Keratinocyte (primary cell): ENCODE measurements at regions not wholly inside any gene's neighbourhood (a gene's known extent, or its start where the extent isn't known, plus 50 kb on each side); places are given as distances from the start of the nearest gene placed in this dataset.

Experiments
- DNase-seq: peaks from one replicate; pipeline ENCODE4 v3.0.0-alpha.2; 2011; ENCODE audit warnings: low read depth, missing footprints, low spot score
- FAIRE-seq: peaks from 2 replicates; lab custom pipeline; 2011; peaks lifted over from hg19 to GRCh38; lab: Jason Lieb, UNC
- H2AFZ ChIP-seq: 2 replicates; pipeline ENCODE4 v1.6.0; 2012; ENCODE audit warnings: low read length, control low read depth, inconsistent platforms; ENCODE audit not compliant: control insufficient read depth
- H3K27ac ChIP-seq: 2 replicates; pipeline ENCODE4 v1.5.1; 2011; ENCODE audit warnings: low read length; ENCODE audit not compliant: control insufficient read depth, insufficient read depth
- H3K27me3 ChIP-seq: 3 replicates; pipeline ENCODE4 v1.6.0; 2011; ENCODE audit warnings: low read length; ENCODE audit not compliant: control insufficient read depth, insufficient read depth; ENCODE audit errors: extremely low read depth
- H3K36me3 ChIP-seq, 2 experiments: 2 replicates in 1 of 2; 3 replicates in 1 of 2; pipeline ENCODE4 v1.5.1; 2011; ENCODE audit warnings: low read length in 2 of 2, mild to moderate bottlenecking in 1 of 2; ENCODE audit not compliant: control insufficient read depth in 2 of 2, insufficient read depth in 2 of 2; ENCODE audit errors: extremely low read depth in 1 of 2
- H3K4me1 ChIP-seq: 3 replicates; pipeline ENCODE4 v1.5.1; 2011; ENCODE audit warnings: low read length; ENCODE audit not compliant: control insufficient read depth, insufficient read depth; ENCODE audit errors: extremely low read depth
- H3K4me2 ChIP-seq: 3 replicates; pipeline ENCODE4 v1.6.0; 2011; ENCODE audit warnings: low read depth, low read length; ENCODE audit not compliant: control insufficient read depth, insufficient read depth; ENCODE audit errors: extremely low read depth
- H3K4me3 ChIP-seq, 3 experiments: fragments of 200-600 bp in 1 of 3; sonication (generic) in 1 of 3; 2 replicates in 2 of 3; 3 replicates in 1 of 3; pipeline ENCODE4 v1.5.1; 2011 to 2016; ENCODE audit warnings: low read length in 3 of 3, mild to moderate bottlenecking in 3 of 3, control low read depth in 2 of 3, inconsistent platforms in 1 of 3, low read depth in 1 of 3, mixed read lengths in 1 of 3, mixed run types in 1 of 3, moderate library complexity in 1 of 3; ENCODE audit not compliant: control insufficient read depth in 2 of 3, insufficient read depth in 2 of 3; ENCODE audit errors: extremely low read depth in 1 of 3
- H3K79me2 ChIP-seq: 2 replicates; pipeline ENCODE4 v1.6.0; 2012; ENCODE audit warnings: low read length; ENCODE audit not compliant: control insufficient read depth, insufficient read depth
- H3K9ac ChIP-seq: 3 replicates; pipeline ENCODE4 v1.6.0; 2011; ENCODE audit warnings: low read length; ENCODE audit not compliant: control insufficient read depth, insufficient read depth; ENCODE audit errors: extremely low read depth
- H3K9me1 ChIP-seq: 3 replicates; pipeline ENCODE4 v1.6.0; 2011; ENCODE audit warnings: low read length; ENCODE audit not compliant: control insufficient read depth, insufficient read depth; ENCODE audit errors: extremely low read depth
- H3K9me3 ChIP-seq: 2 replicates; pipeline ENCODE4 v1.5.1; 2012; ENCODE audit warnings: low read depth, low read length; ENCODE audit not compliant: control insufficient read depth
- H4K20me1 ChIP-seq: 3 replicates; pipeline ENCODE4 v1.6.0; 2011; ENCODE audit warnings: low read length; ENCODE audit not compliant: control insufficient read depth, insufficient read depth; ENCODE audit errors: extremely low read depth
- CTCF ChIP-seq, 3 experiments: IDR thresholded peaks in 1 of 3; conservative IDR thresholded peaks in 1 of 3; optimal IDR thresholded peaks in 1 of 3; 2 replicates in 2 of 3; 3 replicates in 1 of 3; pipeline versions ENCODE3 to v1.5.1; 2011; ENCODE audit warnings: low read length in 3 of 3, mild to moderate bottlenecking in 3 of 3, moderate library complexity in 2 of 3, control low read depth in 1 of 3, inconsistent platforms in 1 of 3; ENCODE audit not compliant: insufficient read depth in 2 of 3; ENCODE audit errors: extremely low read depth in 1 of 3
- EZH2 ChIP-seq: IDR thresholded peaks from one replicate; pipeline ENCODE4 v1.6.1; 2012; ENCODE audit warnings: inconsistent platforms, mild to moderate bottlenecking, low read length, moderate library complexity
- dilution Hi-C: fragments of 300-500 bp; cut with MboI; formaldehyde crosslinking; loops from one replicate; pipeline ENCODE4 v1.7.0; 2020; ENCODE audit warnings: low sequenced_read_pairs; ENCODE audit not compliant: extremely low pct_ligation_motif_present

- dilution Hi-C loops, result no loop called here
These were observed 118.0 kb upstream of the IFNG-AS1 start for GRCh38 chr12:67871231-67871630.

GRCh38 chr12:67873355-67873754 is 115.9 kb upstream of the IFNG-AS1 start:
- Histone ChIP-seq H3K79me2 (no peaks in the 10 kb centered on the region), H3K9me1 (no peaks in the 10 kb centered on the region), H3K9me3 (no peaks in the 10 kb centered on the region), H3K4me3 (no peak overlapping the region), H3K27me3 (no peaks in the 10 kb centered on the region), H2AFZ (no peak overlapping the region), H3K36me3 (no peaks in the 10 kb centered on the region), H3K9ac (no peak overlapping the region), H3K4me2 (no peak overlapping the region), H3K4me1 (no peaks in the 10 kb centered on the region), H4K20me1 (no peaks in the 10 kb centered on the region), H3K27ac (no peak overlapping the region)
- DNase-seq, result no peak
- TF ChIP-seq CTCF (optimal IDR thresholded peaks at IDR 0.05 in 1 of 3, IDR thresholded peaks at IDR 0.05 in 1 of 3, conservative IDR thresholded peaks at IDR 0.05 in 1 of 3; ENCODE audit: extremely low read depth in 1 of 3, insufficient read depth in 2 of 3, low read length in 3 of 3) (no peak), EZH2 (no peak)
- no peak for FAIRE-seq
- dilution Hi-C loops, result no loop called here

More at GRCh38 chr12:67871231-67871630, 118.0 kb upstream of the IFNG-AS1 start:
- Histone ChIP-seq H3K4me3 (no peak overlapping the region), H3K27me3 (no peaks in the 10 kb centered on the region), H3K9me3 (no peaks in the 10 kb centered on the region), H3K9me1 (no peaks in the 10 kb centered on the region), H3K79me2 (no peaks in the 10 kb centered on the region), H3K4me1 (no peaks in the 10 kb centered on the region), H3K27ac (no peak overlapping the region), H4K20me1 (no peaks in the 10 kb centered on the region), H3K4me2 (no peak overlapping the region), H3K9ac (no peak overlapping the region), H2AFZ (no peak overlapping the region), H3K36me3 (no peaks in the 10 kb centered on the region)
- FAIRE-seq (no peak), DNase-seq (no peak)
- TF ChIP-seq EZH2 (no peak), CTCF (optimal IDR thresholded peaks at IDR 0.05 in 1 of 3, IDR thresholded peaks at IDR 0.05 in 1 of 3, conservative IDR thresholded peaks at IDR 0.05 in 1 of 3; ENCODE audit: extremely low read depth in 1 of 3, insufficient read depth in 2 of 3, low read length in 3 of 3) (no peak)
